GM06990 (cell line): ENCODE measurements at regions not wholly inside any gene's neighbourhood (a gene's known extent, or its start where the extent isn't known, plus 50 kb on each side); places are given as distances from the start of the nearest gene placed in this dataset.

Experiments
- DNase-seq: peaks from one replicate; pipeline ENCODE4 v3.0.0-alpha.2; 2011; ENCODE audit not compliant: insufficient read length; ENCODE audit errors: extremely low read depth
- H3K27me3 ChIP-seq: replicated peaks from 2 replicates; pipeline ENCODE4 v1.6.0; 2011; ENCODE audit warnings: low read length; ENCODE audit not compliant: control insufficient read depth, insufficient read depth
- H3K36me3 ChIP-seq: 2 replicates; pipeline ENCODE4 v1.5.1; 2011; ENCODE audit warnings: low read length; ENCODE audit not compliant: control insufficient read depth, insufficient read depth
- H3K4me3 ChIP-seq: replicated peaks from 2 replicates; pipeline ENCODE4 v1.5.1; 2011; ENCODE audit warnings: low read depth, mild to moderate bottlenecking, control low read depth, low read length
- CTCF ChIP-seq: IDR thresholded peaks from 2 replicates; pipeline ENCODE4 v1.5.1; 2011; ENCODE audit warnings: low read length, control low read depth, mild to moderate bottlenecking, inconsistent platforms; ENCODE audit not compliant: insufficient read depth, poor library complexity, severe bottlenecking

GRCh38 chr7:18337048-18337809 lies 158.3 kb upstream of the HDAC9 start:
- no peaks in the 10 kb centered on the region for H3K36me3 ChIP-seq
- no peak for TF ChIP-seq CTCF
- no peak for DNase-seq
- no peaks in the 10 kb centered on the region for H3K27me3 ChIP-seq
- H3K4me3 ChIP-seq = no peak overlapping the region

DNA sequence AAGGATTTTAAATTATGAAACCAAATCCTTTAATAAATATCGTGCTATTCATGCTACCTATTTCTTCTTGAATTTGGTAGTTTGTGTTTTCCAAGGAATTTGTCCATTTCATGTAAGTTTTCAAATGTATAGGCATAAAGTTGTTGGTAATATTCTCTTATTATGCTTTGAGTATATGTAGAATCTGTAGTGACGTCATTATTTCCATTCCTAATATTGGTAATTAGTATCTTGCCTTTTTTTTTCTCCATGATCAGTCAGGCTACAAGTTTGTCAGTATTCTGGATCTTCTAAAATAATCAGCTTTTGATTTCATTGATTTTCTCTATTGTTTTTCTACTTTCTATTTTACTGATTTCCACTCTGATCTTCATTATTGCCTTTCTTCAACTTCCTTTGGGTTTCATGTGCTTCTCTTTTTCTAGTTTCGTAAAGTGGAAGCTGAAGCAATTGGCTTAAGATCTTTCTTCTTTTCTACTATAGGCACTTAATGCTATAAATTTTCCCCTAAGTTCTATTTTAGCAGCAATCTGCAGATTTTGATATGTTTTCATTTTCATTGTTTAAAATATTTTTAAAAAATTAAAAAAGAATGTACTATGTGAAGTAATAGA lies 156.5 kb upstream of the HDAC9 start:
- no peak for DNase-seq
- no peaks in the 10 kb centered on the region for H3K27me3 ChIP-seq
- H3K4me3 ChIP-seq = no peak overlapping the region
- H3K36me3 ChIP-seq = no peaks in the 10 kb centered on the region
- no peak for TF ChIP-seq CTCF

DNA sequence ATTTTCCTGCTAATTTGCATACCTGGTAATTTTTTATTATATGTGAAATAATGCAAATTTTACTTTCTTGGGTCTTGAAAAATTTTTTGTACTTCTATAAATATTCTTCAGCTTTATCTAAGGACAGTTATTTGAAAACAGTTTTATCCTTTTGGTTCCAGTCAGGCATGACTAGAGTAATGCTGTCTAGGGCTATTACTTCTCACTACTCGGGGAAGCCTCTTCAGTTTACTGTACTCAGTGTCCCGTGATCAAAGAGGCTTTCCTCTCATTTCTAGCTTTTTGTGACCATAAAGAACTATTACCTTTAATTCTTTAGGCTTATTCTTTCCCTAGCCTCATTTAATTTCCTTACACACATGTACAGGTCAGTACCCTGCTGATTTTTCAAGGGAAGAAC lies 153.8 kb upstream of the HDAC9 start:
- DNase-seq = no peak
- Histone ChIP-seq H3K36me3 (no peaks in the 10 kb centered on the region), H3K4me3 (no peak overlapping the region), H3K27me3 (no peaks in the 10 kb centered on the region)
- TF ChIP-seq CTCF = no peak

- no peaks in the 10 kb centered on the region for H3K27me3 ChIP-seq
- H3K4me3 ChIP-seq = no peak overlapping the region
- no peak for DNase-seq
- no peaks in the 10 kb centered on the region for H3K36me3 ChIP-seq
- TF ChIP-seq CTCF = no peak
These were observed 152.5 kb upstream of the HDAC9 start for GRCh38 chr7:18343047-18343446.

DNA sequence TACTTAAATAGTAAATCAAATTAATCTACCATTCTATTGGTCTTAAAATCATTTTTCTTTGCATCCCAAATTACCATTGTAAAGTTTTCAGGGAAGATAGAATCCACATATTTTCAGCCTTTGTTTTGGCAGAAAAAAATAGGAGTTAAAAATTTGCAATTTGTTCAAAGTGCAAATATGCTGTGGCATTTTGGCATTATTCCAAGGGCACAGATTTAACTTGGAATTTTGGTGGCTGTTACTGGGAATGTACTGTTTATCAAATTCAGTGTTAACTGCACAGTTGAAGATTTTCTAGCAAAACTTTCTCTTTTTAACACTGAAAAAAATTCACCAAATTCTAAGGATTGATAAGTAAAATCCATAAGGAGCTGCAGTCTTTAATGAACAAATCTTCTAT lies 151.0 kb upstream of the HDAC9 start:
- no peaks in the 10 kb centered on the region for H3K27me3 ChIP-seq
- no peak for TF ChIP-seq CTCF
- no peaks in the 10 kb centered on the region for H3K36me3 ChIP-seq
- no peak for DNase-seq
- H3K4me3 ChIP-seq = no peak overlapping the region
